Neural progenitor cell (in vitro differentiated cells): ENCODE measurements at regions not wholly inside any gene's neighbourhood (a gene's known extent, or its start where the extent isn't known, plus 50 kb on each side); places are given as distances from the start of the nearest gene placed in this dataset.

Experiments
- DNase-seq: peaks from one replicate; pipeline ENCODE4 v3.0.0-alpha.2; 2016; ENCODE audit warnings: low spot score
- H2AFZ ChIP-seq: fragments of 200-600 bp; sonication (generic); replicated peaks from 2 replicates; pipeline ENCODE4 v1.6.1; 2016; ENCODE audit warnings: antibody characterized with exemption
- H3F3A ChIP-seq: fragments of 200-600 bp; sonication (generic); 2 replicates; pipeline ENCODE4 v1.6.1; 2016; ENCODE audit warnings: antibody characterized with exemption, low read depth
- H3K27ac ChIP-seq: fragments of 200-600 bp; sonication (generic); 2 replicates; pipeline ENCODE4 v1.5.1; 2016; ENCODE audit warnings: mild to moderate bottlenecking
- H3K27me3 ChIP-seq: fragments of 200-600 bp; sonication (generic); 2 replicates; pipeline ENCODE4 v1.6.1; 2016; ENCODE audit warnings: mild to moderate bottlenecking, moderate library complexity
- H3K36me3 ChIP-seq: fragments of 200-600 bp; sonication (generic); 2 replicates; pipeline ENCODE4 v1.5.1; 2016
- H3K4me1 ChIP-seq: fragments of 200-600 bp; sonication (generic); 2 replicates; pipeline ENCODE4 v1.6.1; 2016; ENCODE audit warnings: mixed run types
- H3K4me2 ChIP-seq: fragments of 200-600 bp; sonication (generic); 2 replicates; pipeline ENCODE4 v1.6.1; 2016
- H3K4me3 ChIP-seq: fragments of 200-600 bp; sonication (generic); 2 replicates; pipeline ENCODE4 v1.5.1; 2016
- H3K79me2 ChIP-seq: fragments of 200-600 bp; sonication (generic); 2 replicates; pipeline ENCODE4 v1.6.1; 2016; ENCODE audit warnings: low read depth
- H3K9ac ChIP-seq: fragments of 200-600 bp; sonication (generic); 2 replicates; pipeline ENCODE4 v1.6.1; 2016
- H3K9me3 ChIP-seq: fragments of 200-600 bp; sonication (generic); 2 replicates; pipeline ENCODE4 v1.5.1; 2016; ENCODE audit warnings: low read depth
- H4K20me1 ChIP-seq: fragments of 200-600 bp; sonication (generic); 2 replicates; pipeline ENCODE4 v1.6.1; 2016; ENCODE audit warnings: low read depth
- H3K27ac Mint-ChIP-seq: 3 replicates; pipeline ENCODE4 v1.8.0; 2021; ENCODE audit warnings: mixed read lengths
- H3K27me3 Mint-ChIP-seq: 2 replicates; pipeline ENCODE4 v1.8.0; 2022; ENCODE audit warnings: low read depth, mild to moderate bottlenecking, inconsistent platforms, moderate library complexity, mixed read lengths; ENCODE audit not compliant: insufficient read depth
- H3K36me3 Mint-ChIP-seq: 3 replicates; pipeline ENCODE4 v1.8.0; 2021; ENCODE audit warnings: mixed read lengths
- H3K4me1 Mint-ChIP-seq: 3 replicates; pipeline ENCODE4 v1.8.0; 2021; ENCODE audit warnings: mixed read lengths
- H3K4me3 Mint-ChIP-seq: 3 replicates; pipeline ENCODE4 v1.8.0; 2021; ENCODE audit warnings: mild to moderate bottlenecking, moderate library complexity, mixed read lengths
- H3K9me3 Mint-ChIP-seq: 3 replicates; pipeline ENCODE4 v1.8.0; 2020; ENCODE audit warnings: mixed read lengths
- EZH2 ChIP-seq: fragments of 200-600 bp; sonication (generic); IDR thresholded peaks from 2 replicates; pipeline ENCODE4 v1.6.1; 2017; ENCODE audit warnings: antibody characterized with exemption, mild to moderate bottlenecking, moderate library complexity
- EZH2phosphoT487 ChIP-seq: fragments of 200-600 bp; sonication (generic); IDR thresholded peaks from 2 replicates; pipeline ENCODE4 v1.6.1; 2017; ENCODE audit warnings: antibody characterized with exemption
- TF ChIP-seq, protein P1 (sequence below): fragments of 200-600 bp; sonication (generic); IDR thresholded peaks from 2 replicates; pipeline ENCODE4 v1.5.1; 2017; ENCODE audit warnings: antibody characterized with exemption, mild to moderate bottlenecking

DNA sequence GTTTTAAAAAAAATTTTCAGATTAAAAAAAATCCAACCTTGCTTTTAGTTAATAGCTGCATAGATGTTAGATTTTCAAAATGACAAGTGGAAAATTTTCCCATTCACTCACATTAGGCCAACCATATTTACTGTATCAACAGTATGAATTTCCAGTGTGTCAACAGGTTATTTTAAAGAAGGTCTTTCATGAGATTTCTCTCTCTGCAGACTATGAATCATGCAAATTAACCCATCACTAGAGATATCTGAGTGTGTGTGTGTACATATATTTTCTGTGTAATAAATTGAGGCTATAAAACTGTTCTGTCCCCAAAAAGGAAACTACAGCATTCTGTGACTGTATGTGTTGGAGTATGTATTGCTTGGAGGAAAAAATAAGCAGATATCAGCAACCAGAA, 305.6 kb downstream of the ARL4A start:
- Histone ChIP-seq H3F3A (no peaks in the 10 kb centered on the region), H3K9ac (no peak overlapping the region)
- H3K4me3 Mint-ChIP-seq, result no peak overlapping the region

GRCh38 chr7:12995912-12996469, 308.6 kb downstream of the ARL4A start:
- H3K4me1 Mint-ChIP-seq, result no peaks in the 10 kb centered on the region
- H3K9me3 ChIP-seq, result no peaks in the 10 kb centered on the region
- no peak for DNase-seq
- H3K36me3 ChIP-seq, result no peaks in the 10 kb centered on the region
- H3K27ac Mint-ChIP-seq, result no peak overlapping the region
- H3K27me3 ChIP-seq, result no peaks in the 10 kb centered on the region
- H3K27me3 Mint-ChIP-seq, result peaks cover 7% of the 10 kb centered on the region
- no peaks in the 10 kb centered on the region for H3K4me1 ChIP-seq
- H3K79me2 ChIP-seq, result no peaks in the 10 kb centered on the region
- TF ChIP-seq EZH2 (no peak), EZH2phosphoT487 (no peak)
- TF ChIP-seq, protein P1, sequence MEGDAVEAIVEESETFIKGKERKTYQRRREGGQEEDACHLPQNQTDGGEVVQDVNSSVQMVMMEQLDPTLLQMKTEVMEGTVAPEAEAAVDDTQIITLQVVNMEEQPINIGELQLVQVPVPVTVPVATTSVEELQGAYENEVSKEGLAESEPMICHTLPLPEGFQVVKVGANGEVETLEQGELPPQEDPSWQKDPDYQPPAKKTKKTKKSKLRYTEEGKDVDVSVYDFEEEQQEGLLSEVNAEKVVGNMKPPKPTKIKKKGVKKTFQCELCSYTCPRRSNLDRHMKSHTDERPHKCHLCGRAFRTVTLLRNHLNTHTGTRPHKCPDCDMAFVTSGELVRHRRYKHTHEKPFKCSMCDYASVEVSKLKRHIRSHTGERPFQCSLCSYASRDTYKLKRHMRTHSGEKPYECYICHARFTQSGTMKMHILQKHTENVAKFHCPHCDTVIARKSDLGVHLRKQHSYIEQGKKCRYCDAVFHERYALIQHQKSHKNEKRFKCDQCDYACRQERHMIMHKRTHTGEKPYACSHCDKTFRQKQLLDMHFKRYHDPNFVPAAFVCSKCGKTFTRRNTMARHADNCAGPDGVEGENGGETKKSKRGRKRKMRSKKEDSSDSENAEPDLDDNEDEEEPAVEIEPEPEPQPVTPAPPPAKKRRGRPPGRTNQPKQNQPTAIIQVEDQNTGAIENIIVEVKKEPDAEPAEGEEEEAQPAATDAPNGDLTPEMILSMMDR, result no peak
- H3F3A ChIP-seq, result no peaks in the 10 kb centered on the region
- no peak overlapping the region for H3K4me3 Mint-ChIP-seq
- no peak overlapping the region for H3K4me3 ChIP-seq
- peaks cover 13% of the 10 kb centered on the region for H3K36me3 Mint-ChIP-seq
- H3K9me3 Mint-ChIP-seq, result peaks cover 42% of the 10 kb centered on the region
- no peak overlapping the region for H3K9ac ChIP-seq
- no peak overlapping the region for H3K27ac ChIP-seq
- H3K4me2 ChIP-seq, result no peak overlapping the region
- no peak overlapping the region for H2AFZ ChIP-seq
- no peaks in the 10 kb centered on the region for H4K20me1 ChIP-seq

More for the DNA sequence above, 305.6 kb downstream of the ARL4A start:
- Mint-ChIP-seq H3K27ac (no peak overlapping the region), H3K36me3 (peaks cover 11% of the 10 kb centered on the region), H3K9me3 (peaks cover 26% of the 10 kb centered on the region), H3K27me3 (peaks cover 6% of the 10 kb centered on the region), H3K4me1 (no peaks in the 10 kb centered on the region)
- H3K36me3 ChIP-seq, result no peaks in the 10 kb centered on the region
- no peak for DNase-seq
- H3K4me1 ChIP-seq, result no peaks in the 10 kb centered on the region
- no peaks in the 10 kb centered on the region for H3K79me2 ChIP-seq
- no peak overlapping the region for H3K4me3 ChIP-seq
- no peak for TF ChIP-seq EZH2phosphoT487
- no peak for TF ChIP-seq EZH2
- TF ChIP-seq, protein P1, result no peak
- H2AFZ ChIP-seq, result no peak overlapping the region
- no peaks in the 10 kb centered on the region for H3K9me3 ChIP-seq
- no peak overlapping the region for H3K27ac ChIP-seq
- no peaks in the 10 kb centered on the region for H3K27me3 ChIP-seq
- no peak overlapping the region for H3K4me2 ChIP-seq
- H4K20me1 ChIP-seq, result no peaks in the 10 kb centered on the region

DNA sequence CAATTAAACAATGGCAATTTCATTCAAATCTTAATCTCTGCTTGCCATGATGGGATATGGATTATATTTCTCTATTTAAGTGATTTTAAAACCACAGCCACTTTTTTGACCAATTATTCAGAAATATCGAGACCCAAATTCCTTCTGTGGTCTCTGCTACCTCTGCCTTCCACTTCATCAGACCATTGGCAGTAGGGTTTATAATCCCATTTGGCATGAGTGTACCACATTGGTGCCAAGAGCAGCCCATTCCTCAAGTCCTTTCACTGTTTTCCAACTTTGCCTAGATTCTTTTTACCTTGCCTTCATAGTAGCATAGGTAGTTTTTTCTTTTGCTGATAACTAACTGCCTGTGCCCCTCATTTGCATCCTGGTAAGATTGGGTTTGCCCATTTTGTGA, 319.9 kb downstream of the ARL4A start:
- H3K9ac ChIP-seq, result no peak overlapping the region
- peaks cover 3% of the 10 kb centered on the region for H3K36me3 ChIP-seq
- Mint-ChIP-seq H3K4me3 (no peak overlapping the region), H3K4me1 (no peaks in the 10 kb centered on the region), H3K27ac (no peak overlapping the region), H3K9me3 (peaks cover 68% of the 10 kb centered on the region), H3K27me3 (peaks cover 2% of the 10 kb centered on the region), H3K36me3 (peaks cover 55% of the 10 kb centered on the region)
- no peaks in the 10 kb centered on the region for H3F3A ChIP-seq
- no peaks in the 10 kb centered on the region for H3K4me1 ChIP-seq
- no peak overlapping the region for H2AFZ ChIP-seq
- no peak for DNase-seq
- H3K9me3 ChIP-seq, result no peaks in the 10 kb centered on the region
- no peaks in the 10 kb centered on the region for H3K27me3 ChIP-seq
- no peak overlapping the region for H3K27ac ChIP-seq
- H4K20me1 ChIP-seq, result no peaks in the 10 kb centered on the region
- H3K4me2 ChIP-seq, result no peak overlapping the region
- no peaks in the 10 kb centered on the region for H3K79me2 ChIP-seq
- TF ChIP-seq EZH2, result no peak
- TF ChIP-seq, protein P1, result no peak
- TF ChIP-seq EZH2phosphoT487, result no peak
- no peak overlapping the region for H3K4me3 ChIP-seq
